Progenitor cell of endocrine pancreas (in vitro differentiated cells): ENCODE measurements at regions not wholly inside any gene's neighbourhood (a gene's known extent, or its start where the extent isn't known, plus 50 kb on each side); places are given as distances from the start of the nearest gene placed in this dataset.

Source experiments
- DNase-seq: peaks from one replicate; pipeline ENCODE4 v3.0.0; 2021; ENCODE audit warnings: low spot score; ENCODE audit not compliant: unreplicated experiment
- H3K27ac Mint-ChIP-seq: 2 replicates; pipeline ENCODE4 v1.8.0; 2021; ENCODE audit warnings: mild to moderate bottlenecking, moderate library complexity, mixed read lengths
- H3K27me3 Mint-ChIP-seq: 2 replicates; pipeline ENCODE4 v1.8.0; 2021; ENCODE audit warnings: mixed read lengths
- H3K36me3 Mint-ChIP-seq: 2 replicates; pipeline ENCODE4 v1.8.0; 2022; ENCODE audit warnings: mixed read lengths; ENCODE audit not compliant: insufficient read depth
- H3K4me1 Mint-ChIP-seq: 2 replicates; pipeline ENCODE4 v1.8.0; 2021; ENCODE audit warnings: low read depth, mixed read lengths
- H3K4me3 Mint-ChIP-seq: 2 replicates; pipeline ENCODE4 v1.8.0; 2021; ENCODE audit warnings: low read depth, mild to moderate bottlenecking, moderate library complexity, mixed read lengths
- H3K9me3 Mint-ChIP-seq: 2 replicates; pipeline ENCODE4 v1.8.0; 2021; ENCODE audit warnings: low read depth, mixed read lengths
- TF ChIP-seq, protein P1 (sequence below): fragments of 200-600 bp; sonication (generic); IDR thresholded peaks from one replicate; pipeline ENCODE4 v1.5.0; 2021; ENCODE audit warnings: antibody characterized with exemption, mild to moderate bottlenecking; ENCODE audit not compliant: unreplicated experiment

DNA sequence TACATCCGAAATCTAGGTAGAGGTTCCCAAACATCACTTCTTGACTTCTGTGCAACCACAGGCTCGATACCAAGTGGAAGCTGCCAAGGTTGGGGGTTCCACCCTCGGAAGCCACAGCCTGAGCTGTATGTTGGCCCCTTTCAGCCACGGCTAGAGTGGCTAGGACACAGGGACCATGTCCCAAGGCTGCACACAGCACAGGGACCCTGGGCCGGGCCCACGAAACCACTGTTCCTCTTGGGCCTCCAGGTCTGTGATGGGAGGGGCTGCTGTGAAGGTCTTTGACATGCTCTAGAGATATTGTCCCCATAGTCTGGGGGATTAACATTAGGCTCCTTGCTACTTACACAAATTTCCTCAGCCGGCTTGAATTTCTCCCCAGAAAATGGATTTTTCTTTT lies 460.6 kb downstream of the ISL1 start:
- no peak overlapping the region for H3K4me3 Mint-ChIP-seq
- peaks cover 8% of the 10 kb centered on the region for H3K9me3 Mint-ChIP-seq
- DNase-seq: no peak
- no peaks in the 10 kb centered on the region for H3K27me3 Mint-ChIP-seq
- no peak overlapping the region for H3K27ac Mint-ChIP-seq
- TF ChIP-seq, protein P1, sequence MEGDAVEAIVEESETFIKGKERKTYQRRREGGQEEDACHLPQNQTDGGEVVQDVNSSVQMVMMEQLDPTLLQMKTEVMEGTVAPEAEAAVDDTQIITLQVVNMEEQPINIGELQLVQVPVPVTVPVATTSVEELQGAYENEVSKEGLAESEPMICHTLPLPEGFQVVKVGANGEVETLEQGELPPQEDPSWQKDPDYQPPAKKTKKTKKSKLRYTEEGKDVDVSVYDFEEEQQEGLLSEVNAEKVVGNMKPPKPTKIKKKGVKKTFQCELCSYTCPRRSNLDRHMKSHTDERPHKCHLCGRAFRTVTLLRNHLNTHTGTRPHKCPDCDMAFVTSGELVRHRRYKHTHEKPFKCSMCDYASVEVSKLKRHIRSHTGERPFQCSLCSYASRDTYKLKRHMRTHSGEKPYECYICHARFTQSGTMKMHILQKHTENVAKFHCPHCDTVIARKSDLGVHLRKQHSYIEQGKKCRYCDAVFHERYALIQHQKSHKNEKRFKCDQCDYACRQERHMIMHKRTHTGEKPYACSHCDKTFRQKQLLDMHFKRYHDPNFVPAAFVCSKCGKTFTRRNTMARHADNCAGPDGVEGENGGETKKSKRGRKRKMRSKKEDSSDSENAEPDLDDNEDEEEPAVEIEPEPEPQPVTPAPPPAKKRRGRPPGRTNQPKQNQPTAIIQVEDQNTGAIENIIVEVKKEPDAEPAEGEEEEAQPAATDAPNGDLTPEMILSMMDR: no peak
- no peaks in the 10 kb centered on the region for H3K4me1 Mint-ChIP-seq
- peaks cover 2% of the 10 kb centered on the region for H3K36me3 Mint-ChIP-seq

DNA sequence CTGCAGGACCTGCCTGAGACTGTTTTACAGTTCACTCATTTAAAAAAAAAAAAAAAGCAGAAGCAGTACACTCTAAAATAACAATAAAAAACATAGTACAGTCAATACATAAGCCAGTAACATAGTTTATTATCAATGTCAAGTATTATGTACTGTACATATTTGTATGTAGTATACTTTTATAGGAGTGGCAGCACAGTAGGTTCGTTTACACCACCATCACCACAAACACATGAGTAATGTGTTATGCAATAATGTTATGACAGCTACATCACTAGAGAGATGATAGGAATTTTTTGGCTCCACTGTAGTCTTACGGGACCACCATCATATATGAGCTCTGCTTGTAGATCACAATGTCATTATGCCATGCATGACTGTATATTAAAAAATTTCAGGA lies 462.8 kb downstream of the ISL1 start:
- Mint-ChIP-seq H3K27ac (no peak overlapping the region), H3K27me3 (no peaks in the 10 kb centered on the region), H3K4me1 (no peaks in the 10 kb centered on the region), H3K36me3 (peaks cover 2% of the 10 kb centered on the region), H3K4me3 (no peak overlapping the region), H3K9me3 (peaks cover 8% of the 10 kb centered on the region)
- no peak for DNase-seq
- TF ChIP-seq, protein P1: no peak

DNA sequence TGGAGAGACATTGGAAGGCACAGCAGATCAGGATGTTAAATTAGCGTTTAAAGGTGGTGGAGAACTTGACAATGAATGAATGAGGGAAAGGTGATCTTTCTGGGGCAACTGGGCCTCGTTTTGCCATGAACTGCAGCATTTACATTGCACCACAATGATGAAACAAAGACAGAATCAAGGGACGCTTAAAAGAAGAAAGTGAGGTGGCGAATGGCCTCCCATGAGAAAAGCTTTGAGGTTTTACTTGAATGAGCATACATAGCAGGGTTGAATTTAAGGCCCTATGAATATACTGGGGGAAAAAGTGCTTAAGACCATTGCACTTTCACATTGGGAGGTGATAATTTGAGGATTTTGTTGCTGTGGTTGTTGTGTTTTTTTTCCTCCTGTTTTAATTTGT lies 476.4 kb downstream of the ISL1 start:
- H3K27ac Mint-ChIP-seq: no peak overlapping the region
- no peak for DNase-seq
- no peaks in the 10 kb centered on the region for H3K27me3 Mint-ChIP-seq
- H3K9me3 Mint-ChIP-seq: no peaks in the 10 kb centered on the region
- H3K36me3 Mint-ChIP-seq: no peaks in the 10 kb centered on the region
- TF ChIP-seq, protein P1: no peak
- no peak overlapping the region for H3K4me3 Mint-ChIP-seq
- peaks cover 2% of the 10 kb centered on the region for H3K4me1 Mint-ChIP-seq

DNA sequence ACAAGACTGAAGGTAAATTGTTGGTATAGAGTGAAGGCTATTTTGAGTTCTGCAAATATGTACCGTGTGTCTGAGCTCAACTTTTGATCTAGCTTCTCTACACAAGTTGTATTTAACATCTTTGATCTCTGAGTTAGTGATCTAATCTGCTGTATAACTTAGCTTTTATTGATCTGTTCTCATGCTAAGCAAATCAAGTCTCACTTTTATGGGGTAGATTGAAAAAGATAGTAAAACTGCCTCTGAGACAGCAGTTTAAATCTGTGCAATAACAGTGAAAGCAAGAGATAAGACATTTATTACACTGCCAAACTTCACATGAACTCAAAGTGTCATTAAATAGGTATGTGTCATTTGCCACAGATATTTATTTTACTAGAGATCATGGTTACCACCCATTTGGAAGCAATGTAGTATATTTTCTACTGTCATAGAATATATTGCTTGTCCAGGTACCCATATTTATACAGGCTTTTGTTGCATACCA lies 477.3 kb downstream of the ISL1 start:
- TF ChIP-seq, protein P1: no peak
- no peaks in the 10 kb centered on the region for H3K27me3 Mint-ChIP-seq
- no peaks in the 10 kb centered on the region for H3K9me3 Mint-ChIP-seq
- no peaks in the 10 kb centered on the region for H3K36me3 Mint-ChIP-seq
- H3K4me3 Mint-ChIP-seq: no peak overlapping the region
- no peak for DNase-seq
- peaks cover 2% of the 10 kb centered on the region for H3K4me1 Mint-ChIP-seq
- H3K27ac Mint-ChIP-seq: no peak overlapping the region

DNA sequence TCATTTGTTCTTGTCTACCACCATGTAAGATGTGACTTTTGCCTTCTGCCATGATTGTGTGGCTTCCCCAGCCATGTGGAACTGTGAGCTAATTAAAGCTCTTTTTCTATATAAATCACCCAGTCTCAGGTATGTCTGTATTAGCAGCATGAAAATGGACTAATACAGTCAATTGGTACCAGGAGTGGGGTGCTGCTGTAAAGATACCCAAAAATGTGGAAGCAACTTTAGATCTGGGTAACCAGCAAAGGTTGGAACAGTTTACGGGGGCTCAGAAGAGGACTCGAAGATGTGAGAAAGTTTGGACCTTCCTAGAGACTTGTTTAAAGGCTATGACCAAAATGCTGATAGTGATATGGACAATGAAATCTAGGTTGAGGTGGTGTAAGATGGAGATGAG lies 488.9 kb downstream of the ISL1 start:
- H3K27ac Mint-ChIP-seq: no peak overlapping the region
- H3K27me3 Mint-ChIP-seq: no peaks in the 10 kb centered on the region
- peaks cover 12% of the 10 kb centered on the region for H3K9me3 Mint-ChIP-seq
- TF ChIP-seq, protein P1: no peak
- no peak for DNase-seq
- H3K36me3 Mint-ChIP-seq: peaks cover 6% of the 10 kb centered on the region
- no peak overlapping the region for H3K4me3 Mint-ChIP-seq
- no peaks in the 10 kb centered on the region for H3K4me1 Mint-ChIP-seq
